NCI-H1930 (cell line): ENCODE measurements at regions not wholly inside any gene's neighbourhood (a gene's known extent, or its start where the extent isn't known, plus 50 kb on each side); places are given as distances from the start of the nearest gene placed in this dataset.
"Not testable (repeated sequence)": the region's sequence is repeated elsewhere in the genome, so short reads cannot be mapped to it uniquely, and the experiment has no call there.

Source experiments
- DNase-seq, 2 experiments: peaks; one replicate each; lab custom pipeline; 2025; lab: John Stamatoyannopoulos, UW

DNA sequence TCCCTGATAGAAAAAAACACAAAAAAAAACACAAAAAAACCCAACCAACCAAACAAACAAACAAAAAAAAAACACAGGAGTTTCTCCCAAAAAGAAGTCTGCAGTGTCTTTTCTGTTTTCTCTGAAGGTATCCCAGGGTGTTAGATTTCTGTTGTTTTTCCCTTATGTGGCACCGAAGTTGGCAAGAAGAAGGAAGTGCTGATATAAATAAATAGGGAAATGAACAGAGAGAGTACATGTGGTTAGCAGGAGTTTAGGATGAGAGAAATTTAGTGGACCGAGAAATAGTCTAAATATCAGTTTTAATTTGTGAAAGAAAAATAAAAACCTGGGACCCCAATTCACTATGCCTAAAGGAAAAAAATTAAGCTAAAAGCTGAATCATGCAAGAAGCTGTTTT lies 287.0 kb upstream of the SGCG start:
- no peak for DNase-seq

DNA sequence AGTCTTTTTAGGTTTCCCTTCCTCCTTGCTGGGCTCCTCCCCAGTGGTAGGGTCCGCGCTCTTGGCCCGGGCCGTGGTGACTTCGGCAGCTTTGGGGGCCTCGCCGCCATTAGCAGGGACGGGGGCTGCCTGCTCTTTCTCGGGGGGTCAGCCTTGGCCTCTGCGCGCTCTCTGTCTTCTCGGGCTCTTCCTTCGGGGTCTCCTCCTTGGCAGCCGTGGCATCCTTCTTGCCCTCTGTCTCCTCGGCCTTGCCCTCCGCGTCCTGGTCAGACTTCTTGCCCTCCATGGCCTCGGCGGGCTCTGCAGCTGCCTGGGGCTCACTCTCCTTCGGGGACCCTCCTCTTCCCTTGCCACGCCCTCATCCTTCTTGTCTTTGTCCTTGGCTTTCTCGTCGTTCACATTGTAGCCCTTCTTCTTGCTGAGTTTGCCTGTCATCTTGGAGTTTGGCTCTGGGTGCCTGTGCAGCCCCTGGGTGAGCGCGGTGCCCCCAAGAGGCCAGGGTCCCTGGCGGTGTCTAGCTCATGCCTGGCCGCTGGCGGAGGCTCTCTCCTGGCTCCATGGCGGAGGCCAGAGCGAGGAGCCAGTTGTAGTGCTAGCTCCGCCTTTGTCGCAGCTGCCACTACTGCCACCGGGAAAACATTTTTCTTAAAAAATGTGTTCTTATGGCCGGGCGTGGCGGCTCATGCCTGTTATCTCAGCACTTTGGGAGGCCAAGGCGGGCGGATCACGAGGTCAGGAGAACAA lies 283.0 kb upstream of the SGCG start:
- DNase-seq = no peak

DNA sequence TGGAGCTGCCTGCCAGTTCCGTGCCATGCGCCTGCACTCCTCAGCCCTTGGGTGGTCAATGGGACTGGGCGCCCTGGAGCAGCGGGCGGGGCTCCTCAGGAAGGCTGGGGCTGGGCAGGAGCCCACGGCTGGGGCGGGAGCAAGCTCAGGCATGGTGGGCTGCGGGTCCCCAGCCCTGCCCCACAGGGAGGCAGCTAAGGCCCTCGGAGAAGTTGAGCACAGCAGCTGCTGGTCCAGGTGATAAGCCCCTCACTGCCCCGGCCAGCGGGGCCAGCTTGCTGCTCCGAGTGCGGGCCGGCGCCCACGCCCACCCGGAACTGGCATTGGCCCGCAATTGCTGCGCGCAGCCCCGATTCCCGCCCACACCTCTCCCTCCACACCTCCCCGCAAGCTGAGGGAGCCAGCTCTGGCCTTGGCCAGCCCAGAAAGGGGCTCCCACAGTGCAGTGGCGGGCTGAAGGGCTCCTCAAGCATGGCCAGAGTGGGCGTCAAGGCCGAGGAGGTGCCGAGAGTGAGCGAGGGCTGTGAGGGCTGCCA lies 280.3 kb upstream of the SGCG start:
- DNase-seq = not testable (repeated sequence)

DNA sequence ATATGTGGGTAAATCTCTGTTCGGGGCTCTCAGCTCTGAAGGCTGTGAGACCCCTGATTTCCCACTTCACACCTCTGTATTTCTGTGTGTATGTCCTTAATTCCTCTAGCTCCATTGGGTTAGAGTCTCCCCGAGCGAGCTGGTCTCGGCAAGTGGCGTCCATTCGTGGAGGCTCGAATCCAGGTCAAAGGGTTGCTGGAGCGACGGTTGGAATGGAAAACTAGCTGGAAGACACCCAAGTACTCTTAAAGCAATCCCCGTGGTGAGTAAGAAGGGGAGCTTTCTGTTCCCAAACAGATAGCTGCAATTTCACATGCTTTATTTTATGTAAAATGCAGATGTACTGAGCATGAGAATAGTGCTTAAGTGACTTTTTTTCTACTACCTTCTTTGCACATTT lies 277.5 kb upstream of the SGCG start:
- no peak for DNase-seq

DNA sequence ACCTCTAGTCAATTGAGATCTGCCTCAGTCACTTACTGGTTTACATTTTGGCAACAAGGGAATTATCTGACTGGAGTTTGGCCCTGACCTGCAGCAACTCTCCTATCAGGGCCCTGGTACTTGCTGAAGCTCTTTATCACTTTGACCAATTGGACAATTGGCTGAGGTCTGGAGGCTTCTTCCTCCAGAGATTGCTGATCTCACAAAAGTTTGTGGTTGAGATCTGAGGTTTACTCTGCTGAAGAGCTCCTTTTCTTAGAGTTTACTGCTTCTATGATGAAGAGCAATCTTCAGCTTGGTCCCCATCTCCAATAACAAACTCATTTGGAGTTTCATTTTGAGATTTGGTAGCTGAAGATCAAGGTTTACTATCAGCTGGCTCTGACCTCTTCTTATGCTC lies 276.9 kb upstream of the SGCG start:
- no peak for DNase-seq

DNA sequence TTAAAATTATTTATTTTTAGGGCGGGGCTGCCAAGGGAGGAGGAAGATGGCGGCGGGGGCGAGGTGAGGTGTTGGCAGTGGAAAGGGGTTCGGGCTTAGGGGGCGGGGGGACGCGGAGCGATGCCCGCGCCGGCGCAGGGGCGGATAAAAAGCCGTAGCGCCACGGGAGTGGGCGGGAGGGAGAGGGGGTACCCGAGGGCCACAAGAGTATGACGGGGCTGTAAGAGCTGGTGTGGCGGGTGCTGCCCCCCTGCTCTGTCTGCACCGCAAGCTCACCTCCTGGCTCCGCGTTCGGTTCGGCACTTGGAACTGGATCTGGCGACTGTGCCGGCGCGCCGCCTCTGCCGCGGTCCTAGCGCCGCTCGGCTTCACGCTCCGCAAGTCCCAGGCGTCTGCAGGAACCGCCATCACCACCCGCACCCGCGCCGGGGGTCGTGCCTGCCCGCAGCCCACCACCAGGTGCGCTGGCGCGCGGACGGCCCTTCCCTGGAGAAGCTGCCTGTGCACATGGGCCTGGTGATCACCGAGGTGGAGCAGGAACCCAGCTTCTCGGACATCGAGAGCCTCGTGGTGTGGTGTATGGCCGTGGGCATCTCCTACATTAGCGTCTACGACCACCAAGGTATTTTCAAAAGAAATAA lies 265.2 kb upstream of the SGCG start:
- peak; percentile 73 to 74 for DNase-seq

DNA sequence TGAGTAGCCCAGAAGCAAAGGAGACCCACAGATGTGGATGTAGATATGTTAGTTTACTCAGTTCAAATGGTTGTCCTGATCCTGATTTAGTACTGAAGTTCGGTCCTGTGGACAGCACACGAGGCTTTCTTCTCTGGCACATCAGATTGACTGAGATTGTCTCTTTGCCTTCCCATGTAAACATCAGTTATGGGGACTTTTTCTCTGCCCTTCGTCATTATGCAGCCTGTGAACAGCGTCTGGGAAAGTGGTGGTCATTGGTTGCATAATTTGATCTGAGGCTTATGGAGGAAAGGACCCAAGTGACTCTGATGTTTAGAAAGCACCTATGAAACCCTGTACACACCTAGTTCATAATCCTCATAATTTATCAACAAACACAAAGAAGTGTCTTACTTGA lies 264.5 kb upstream of the SGCG start:
- not testable (repeated sequence) for DNase-seq

DNA sequence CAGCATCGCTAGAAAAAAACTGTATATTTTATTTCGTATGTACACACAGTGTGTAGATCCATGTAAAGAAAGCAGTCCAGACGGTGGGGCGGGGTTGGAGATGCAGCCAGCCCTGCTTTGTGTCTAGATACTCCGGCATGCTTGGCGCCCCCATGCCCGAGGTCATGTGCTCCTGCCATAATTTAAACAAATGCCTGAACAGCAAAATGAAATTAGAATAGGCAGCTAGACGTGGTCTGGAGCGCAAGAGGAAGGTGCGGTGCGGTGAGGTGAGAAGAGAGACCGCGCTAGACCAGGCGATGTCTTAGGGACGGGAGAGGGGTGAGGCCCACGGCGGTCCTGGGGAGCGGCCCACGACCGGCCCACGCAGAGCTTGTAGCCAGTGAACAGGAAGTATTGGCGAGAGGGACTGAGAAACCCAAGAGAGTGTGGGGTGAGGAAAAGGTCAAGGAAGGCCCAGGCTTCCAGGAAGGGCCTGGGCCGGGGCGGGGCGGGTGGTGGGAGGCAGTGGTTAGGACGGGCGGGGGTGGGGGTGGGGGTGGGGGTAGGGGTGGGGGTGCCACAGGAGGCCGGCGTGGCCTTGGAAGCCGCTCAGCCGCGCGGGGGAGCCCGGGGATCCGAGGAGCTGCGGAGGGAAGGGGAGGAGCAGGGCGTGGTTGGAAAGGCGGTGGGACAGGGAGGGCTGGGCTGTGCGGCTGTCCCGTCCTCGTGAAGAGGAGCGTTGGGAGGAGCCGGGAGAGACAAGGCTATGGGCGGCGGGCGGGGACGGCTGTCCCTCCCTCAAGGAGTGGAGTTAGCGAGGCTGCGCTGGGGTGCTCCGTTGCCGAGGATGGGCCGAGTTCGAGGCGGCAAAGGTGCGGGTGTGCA lies 254.7 kb upstream of the SGCG start:
- no peak for DNase-seq

DNA sequence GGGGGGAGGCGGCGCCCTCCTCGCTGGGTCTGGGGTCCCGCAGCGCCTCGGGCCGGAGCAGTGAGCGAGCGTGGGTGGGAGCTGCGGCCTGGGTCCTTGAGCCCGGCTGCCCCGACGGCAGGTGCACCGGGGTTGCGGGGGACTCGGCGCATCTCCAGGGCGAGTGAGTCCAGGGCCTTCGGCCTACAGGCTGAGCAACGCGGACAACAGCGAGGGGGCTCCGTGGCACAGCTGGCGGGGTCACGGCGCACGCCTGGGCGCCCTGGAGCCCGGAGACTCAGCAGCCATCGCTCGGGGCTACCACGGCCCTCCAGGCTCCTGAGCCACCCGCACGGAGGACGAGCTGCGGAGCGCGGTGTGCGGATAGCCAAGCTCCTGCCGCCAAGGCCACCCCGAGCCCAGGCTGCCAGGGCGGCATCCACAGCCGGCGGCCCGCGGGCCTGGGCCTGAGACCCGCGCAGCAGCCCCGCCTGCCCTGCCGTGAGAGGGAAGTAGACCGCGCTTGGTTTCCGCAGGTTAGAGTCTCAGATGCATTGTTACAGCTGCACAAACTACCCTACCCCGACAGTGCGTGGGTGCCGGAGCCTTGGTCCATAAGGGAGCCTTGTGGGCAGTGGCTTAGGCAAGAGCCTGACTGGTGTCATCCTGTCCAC lies 253.9 kb upstream of the SGCG start:
- no peak for DNase-seq

DNA sequence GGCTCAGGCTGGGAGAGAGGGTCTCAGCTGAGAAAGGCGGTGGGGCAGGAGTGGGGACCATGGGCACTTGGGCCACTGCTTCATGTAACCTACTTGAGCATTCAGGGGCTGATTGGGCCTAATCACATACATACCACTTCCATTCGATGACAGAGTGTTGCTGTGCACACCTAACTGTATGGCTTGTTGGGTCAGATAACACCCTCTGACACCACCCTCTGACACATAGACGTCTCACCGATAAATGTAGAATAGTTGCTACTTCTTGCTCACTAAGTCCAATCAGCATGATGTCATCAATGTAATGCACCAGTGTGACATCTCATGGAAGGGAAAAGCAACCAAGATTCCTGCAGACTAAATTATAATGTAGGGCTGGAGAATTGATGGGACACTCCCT lies 252.9 kb upstream of the SGCG start:
- DNase-seq = not testable (repeated sequence)

DNA sequence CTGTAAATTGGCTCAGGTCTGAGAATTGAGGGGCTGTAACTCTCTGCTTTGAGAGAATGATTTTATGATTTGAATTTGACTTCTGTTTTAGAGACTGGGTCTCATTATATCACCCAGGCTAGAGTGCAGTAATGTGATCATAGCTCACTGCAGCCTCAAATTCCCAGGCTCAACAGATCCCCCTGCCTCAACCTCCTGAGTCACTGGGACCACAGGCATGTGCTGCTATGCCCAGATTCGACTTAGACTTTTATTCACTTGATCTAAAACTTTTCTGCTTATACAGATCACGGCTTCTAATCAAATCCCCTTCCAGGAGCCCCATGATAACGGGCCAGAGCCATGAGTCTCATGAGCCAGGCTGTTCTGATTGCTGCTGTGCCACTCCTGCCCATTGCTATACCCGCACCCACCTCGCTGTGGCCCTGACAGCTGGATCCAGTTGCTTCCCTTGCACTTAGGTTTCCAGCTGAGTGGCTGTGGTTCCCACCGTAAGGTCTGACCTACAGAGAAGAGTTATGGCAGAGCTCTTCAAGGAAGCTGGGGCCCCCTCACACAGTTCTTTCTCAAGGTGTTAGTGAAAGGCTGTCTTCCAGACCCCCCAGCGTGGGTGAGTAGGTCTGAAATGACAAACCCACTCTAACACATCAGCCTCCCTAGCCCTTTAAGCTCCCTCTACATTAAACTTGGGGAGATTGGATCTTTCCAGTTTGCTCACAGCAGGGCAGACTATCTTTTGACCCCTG lies 251.2 kb upstream of the SGCG start:
- no peak for DNase-seq

DNA sequence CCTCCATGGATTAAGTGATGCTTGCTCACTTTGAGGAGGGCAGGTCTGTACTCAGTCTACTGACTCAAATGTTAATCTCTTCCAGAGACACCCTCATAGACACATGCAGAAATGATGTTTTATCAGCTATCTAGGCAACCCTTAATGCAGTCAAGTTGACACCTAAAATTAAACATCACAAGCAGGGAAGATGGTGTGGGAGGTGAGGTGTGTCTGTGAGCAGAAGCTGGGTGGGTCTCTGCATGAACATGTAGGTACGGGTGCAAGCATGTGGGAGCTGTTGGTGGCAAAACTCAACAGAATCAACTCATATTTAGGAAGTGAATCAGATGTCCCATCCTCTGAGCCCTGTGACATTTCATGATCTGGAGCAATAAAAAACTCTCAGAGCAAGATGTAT lies 249.2 kb upstream of the SGCG start:
- no peak for DNase-seq

DNA sequence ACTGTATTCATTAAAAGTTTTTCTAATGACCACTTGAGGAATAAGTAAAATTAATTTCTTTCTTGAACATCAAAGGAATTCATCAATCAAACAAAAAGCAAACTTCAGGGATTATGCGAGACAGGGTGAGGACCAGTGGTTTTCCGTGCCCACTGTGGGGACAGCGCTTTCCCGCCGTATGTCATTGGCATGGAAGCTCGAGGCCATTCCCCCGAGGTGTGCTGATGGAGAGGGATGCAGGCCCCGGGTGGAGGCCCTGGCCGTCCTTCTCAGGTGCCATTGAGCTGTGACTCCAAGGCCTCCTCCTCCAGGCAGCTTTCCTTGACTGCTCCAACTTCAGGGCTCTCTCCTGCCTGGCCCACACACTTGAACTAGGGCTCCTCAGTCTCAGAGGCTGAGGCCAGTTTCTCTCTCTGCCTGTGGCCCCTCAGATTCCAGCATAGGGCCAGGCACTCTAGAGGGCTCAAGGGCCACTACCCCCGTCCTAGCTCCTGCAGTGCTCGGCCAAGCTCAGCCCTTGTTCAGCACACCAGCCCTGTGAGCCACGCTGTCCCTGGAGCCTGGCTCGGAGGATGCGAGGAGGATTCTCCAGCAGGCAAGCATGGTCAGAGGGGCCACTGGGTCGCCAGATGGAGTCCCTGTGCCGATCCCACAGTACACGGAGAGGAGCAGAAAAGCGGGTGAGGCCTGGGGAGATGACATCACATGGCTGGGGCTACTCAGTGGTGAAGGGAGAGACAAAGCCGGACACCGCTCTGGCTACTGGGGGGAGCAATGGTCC lies 248.0 kb upstream of the SGCG start:
- not testable (repeated sequence) for DNase-seq

DNA sequence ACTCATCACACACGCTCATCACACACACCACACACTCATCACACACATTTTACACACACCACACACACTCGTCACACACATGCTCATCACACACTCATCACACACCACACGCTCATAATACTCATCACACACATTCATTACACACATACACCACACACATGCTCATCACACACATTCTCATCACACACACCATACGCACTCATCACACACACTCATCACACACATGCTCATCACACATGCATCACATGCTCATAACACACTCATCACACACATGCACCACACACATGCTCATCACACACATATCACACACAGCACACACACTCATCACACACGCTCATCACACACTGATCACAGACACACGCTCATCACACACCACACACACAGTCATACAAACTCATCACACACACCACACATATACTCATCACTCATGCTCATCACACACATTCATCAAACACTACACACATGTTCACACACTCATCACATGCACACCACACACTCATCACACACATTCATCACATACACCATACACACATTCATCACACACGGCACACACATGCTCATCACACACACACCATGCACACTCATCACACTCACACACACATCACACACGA lies 247.1 kb upstream of the SGCG start:
- no peak for DNase-seq

DNA sequence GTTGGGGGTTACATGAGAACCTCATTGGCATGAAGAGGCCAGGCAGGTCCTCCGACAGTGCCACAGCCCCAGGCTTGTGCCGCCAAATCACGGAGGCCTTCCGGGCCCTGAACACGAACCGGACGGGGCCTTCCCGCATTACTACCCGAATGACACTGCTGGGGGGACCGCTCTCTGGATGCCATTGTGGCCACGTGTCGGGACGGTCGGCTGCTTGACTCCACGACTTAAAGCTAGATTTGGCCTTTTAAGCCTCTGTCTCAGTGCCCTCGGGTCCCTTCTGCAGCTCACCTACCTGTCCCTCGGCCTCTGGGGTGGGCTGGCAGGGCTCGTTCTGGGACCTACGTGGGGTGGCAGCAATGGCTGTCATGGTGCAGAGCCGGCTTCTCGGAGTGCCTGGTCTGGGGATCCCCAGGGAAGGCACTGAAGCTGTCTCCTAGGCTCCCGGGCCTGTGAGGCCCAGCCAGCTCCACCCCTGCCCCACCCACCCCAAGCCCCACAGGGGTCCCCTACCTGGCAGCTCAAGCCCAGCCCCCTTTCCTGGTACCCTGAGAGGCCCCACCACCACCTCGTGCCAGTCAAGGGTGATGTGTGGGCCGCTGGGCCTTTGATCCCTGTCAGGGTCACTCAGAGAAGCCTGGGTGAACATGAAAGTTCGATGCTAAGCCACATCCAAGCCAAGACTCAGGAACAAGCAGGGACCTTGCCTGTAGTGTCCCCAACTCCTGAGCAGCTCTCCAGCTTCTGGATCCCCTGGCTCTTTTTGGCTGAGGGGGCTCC lies 245.8 kb upstream of the SGCG start:
- no peak for DNase-seq

DNA sequence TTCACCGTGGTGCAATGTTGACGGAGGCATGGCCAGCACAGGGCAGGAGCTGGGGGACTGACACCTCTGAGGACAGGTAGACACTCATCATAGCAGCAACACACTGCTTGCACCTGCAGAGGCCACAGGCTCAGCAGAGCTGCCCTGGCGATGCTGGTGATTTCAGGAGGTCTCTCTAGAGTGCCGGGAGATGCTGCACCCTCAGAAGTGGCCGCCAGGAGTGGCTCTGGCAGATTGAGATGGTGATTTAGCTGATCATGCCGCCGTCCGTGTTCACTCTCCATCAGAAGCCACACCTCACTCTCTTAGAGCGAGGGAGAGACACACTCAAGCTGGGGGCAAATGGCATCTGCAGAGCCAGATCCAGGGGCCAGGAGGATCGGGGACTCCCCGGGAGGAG lies 244.6 kb upstream of the SGCG start:
- DNase-seq = no peak

DNA sequence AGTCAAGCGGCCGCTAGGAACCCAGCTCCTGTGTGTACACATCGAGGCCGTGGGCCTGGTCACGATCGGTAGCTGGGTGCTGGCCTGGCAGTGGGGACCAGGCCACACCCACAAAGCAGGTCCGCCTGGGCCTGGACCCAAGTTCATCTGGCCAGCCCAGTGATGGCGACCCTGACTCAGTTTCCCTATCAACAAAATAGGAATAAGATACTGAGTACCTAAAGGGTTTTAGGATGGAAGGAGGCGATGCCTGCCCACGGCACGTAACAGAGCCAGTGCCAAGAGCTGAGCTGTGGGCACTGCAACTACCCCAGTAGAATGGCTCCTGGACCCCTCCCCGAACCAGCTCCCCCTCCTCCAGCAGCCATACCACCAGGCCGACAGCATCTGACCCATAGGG lies 243.5 kb upstream of the SGCG start:
- DNase-seq = no peak

DNA sequence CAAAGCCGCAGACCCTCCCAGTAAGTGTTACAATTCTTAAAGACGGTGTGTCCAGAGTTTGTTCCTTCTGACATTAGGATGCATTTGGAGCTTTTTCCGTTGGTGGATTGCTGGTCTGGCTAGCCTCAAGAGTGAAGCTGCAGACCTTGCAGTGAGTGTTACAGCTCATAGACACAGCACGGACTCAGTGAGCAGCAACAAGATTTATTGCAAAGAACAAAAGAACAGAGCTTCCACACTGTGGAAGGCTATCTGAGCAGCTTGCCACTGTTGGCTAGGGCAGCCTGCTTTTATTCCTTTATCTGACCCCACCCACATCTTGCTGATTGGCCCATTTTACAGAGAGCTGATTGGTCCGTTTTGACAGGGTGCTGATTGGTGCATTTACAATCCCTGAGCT lies 242.8 kb upstream of the SGCG start:
- DNase-seq = no peak

DNA sequence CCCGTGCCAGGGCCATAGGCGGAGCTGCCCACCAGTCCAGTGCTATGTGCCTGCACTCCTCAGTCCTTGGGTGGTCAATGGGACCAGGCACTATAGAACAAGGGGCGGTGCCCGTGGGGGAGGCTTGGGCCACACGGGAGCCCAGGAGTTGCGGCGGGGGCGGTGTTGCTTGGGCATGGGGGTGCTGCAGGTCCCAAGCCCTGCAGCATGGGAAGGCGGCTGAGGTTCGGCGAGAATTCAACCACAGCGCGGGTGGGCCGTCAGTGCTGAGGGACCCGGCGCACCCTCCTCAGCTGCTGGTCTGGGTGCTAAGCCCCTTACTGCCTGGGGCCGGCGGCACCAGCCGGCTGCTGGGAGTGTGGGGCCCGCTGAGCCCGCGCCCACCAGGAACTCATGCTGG lies 242.2 kb upstream of the SGCG start:
- DNase-seq = no peak
